ENCODE measurements at regions not wholly inside any gene's neighbourhood (a gene's known extent, or its start where the extent isn't known, plus 50 kb on each side); places are given as distances from the start of the nearest gene placed in this dataset.

- Histone ChIP-seq H4K20me1 (ENCODE audit: insufficient read depth) (no peaks in the 10 kb centered on the region), H3K4me2 (no peak overlapping the region), H3K9ac (no peak overlapping the region), H3K4me1 (ENCODE audit: low read depth, poor library complexity, severe bottlenecking) (no peaks in the 10 kb centered on the region), H3K36me3 (ENCODE audit: insufficient read depth) (no peaks in the 10 kb centered on the region), H3K27ac (no peak overlapping the region), H3K4me3 (IDR thresholded peaks at IDR 0.05; ENCODE audit: insufficient read depth, low read depth, low read length) (no peak overlapping the region), H2AFZ (ENCODE audit: low read depth) (no peak overlapping the region), H3K27me3 (ENCODE audit: insufficient read depth, low read depth) (no peaks in the 10 kb centered on the region), H3K79me2 (ENCODE audit: insufficient read depth, low read depth) (no peaks in the 10 kb centered on the region)
- no peak for TF ChIP-seq CTCF (conservative IDR thresholded peaks at IDR 0.05; ENCODE audit: low read depth, low read length)
Observed at GRCh38 chr2:156673333-156673615, 237.1 kb downstream of the GPD2 start.

- no peak overlapping the region for H3K4me3 ChIP-seq (IDR thresholded peaks at IDR 0.05; ENCODE audit: insufficient read depth, low read depth, low read length)
- H2AFZ ChIP-seq (ENCODE audit: low read depth): no peak overlapping the region
- H3K4me2 ChIP-seq: no peak overlapping the region
Observed at GRCh38 chr2:156673981-156674380, 237.8 kb downstream of the GPD2 start.

GRCh38 chr2:156675896-156676295 is 239.7 kb downstream of the GPD2 start:
- Histone ChIP-seq H3K4me3 (IDR thresholded peaks at IDR 0.05; ENCODE audit: insufficient read depth, low read depth, low read length) (no peak overlapping the region), H3K9ac (no peak overlapping the region), H3K79me2 (ENCODE audit: insufficient read depth, low read depth) (no peaks in the 10 kb centered on the region), H3K36me3 (ENCODE audit: insufficient read depth) (no peaks in the 10 kb centered on the region), H3K27ac (no peak overlapping the region), H3K27me3 (ENCODE audit: insufficient read depth, low read depth) (no peaks in the 10 kb centered on the region), H3K4me1 (ENCODE audit: low read depth, poor library complexity, severe bottlenecking) (no peaks in the 10 kb centered on the region), H4K20me1 (ENCODE audit: insufficient read depth) (no peaks in the 10 kb centered on the region), H2AFZ (ENCODE audit: low read depth) (no peak overlapping the region), H3K4me2 (no peak overlapping the region)
- TF ChIP-seq CTCF (conservative IDR thresholded peaks at IDR 0.05; ENCODE audit: low read depth, low read length): no peak

More at GRCh38 chr2:156673981-156674380, 237.8 kb downstream of the GPD2 start:
- H3K79me2 ChIP-seq (ENCODE audit: insufficient read depth, low read depth): no peaks in the 10 kb centered on the region
- no peaks in the 10 kb centered on the region for H3K27me3 ChIP-seq (ENCODE audit: insufficient read depth, low read depth)
- no peak for TF ChIP-seq CTCF (conservative IDR thresholded peaks at IDR 0.05; ENCODE audit: low read depth, low read length)
- H3K27ac ChIP-seq: no peak overlapping the region
- H3K4me1 ChIP-seq (ENCODE audit: low read depth, poor library complexity, severe bottlenecking): no peaks in the 10 kb centered on the region
- H3K36me3 ChIP-seq (ENCODE audit: insufficient read depth): no peaks in the 10 kb centered on the region
- no peak overlapping the region for H3K9ac ChIP-seq
- no peaks in the 10 kb centered on the region for H4K20me1 ChIP-seq (ENCODE audit: insufficient read depth)

GRCh38 chr2:156679820-156680219 is 243.6 kb downstream of the GPD2 start:
- Histone ChIP-seq H3K36me3 (ENCODE audit: insufficient read depth) (no peaks in the 10 kb centered on the region), H3K4me2 (no peak overlapping the region), H3K27ac (no peak overlapping the region), H4K20me1 (ENCODE audit: insufficient read depth) (no peaks in the 10 kb centered on the region), H3K27me3 (ENCODE audit: insufficient read depth, low read depth) (no peaks in the 10 kb centered on the region), H3K4me1 (ENCODE audit: low read depth, poor library complexity, severe bottlenecking) (no peaks in the 10 kb centered on the region), H3K9ac (no peak overlapping the region), H2AFZ (ENCODE audit: low read depth) (no peak overlapping the region), H3K4me3 (IDR thresholded peaks at IDR 0.05; ENCODE audit: insufficient read depth, low read depth, low read length) (no peak overlapping the region), H3K79me2 (ENCODE audit: insufficient read depth, low read depth) (no peaks in the 10 kb centered on the region)
- TF ChIP-seq CTCF (conservative IDR thresholded peaks at IDR 0.05; ENCODE audit: low read depth, low read length): no peak

GRCh38 chr2:156680266-156680665 is 244.1 kb downstream of the GPD2 start:
- no peaks in the 10 kb centered on the region for H3K36me3 ChIP-seq (ENCODE audit: insufficient read depth)
- H2AFZ ChIP-seq (ENCODE audit: low read depth): no peak overlapping the region
- no peaks in the 10 kb centered on the region for H3K27me3 ChIP-seq (ENCODE audit: insufficient read depth, low read depth)
- H3K79me2 ChIP-seq (ENCODE audit: insufficient read depth, low read depth): no peaks in the 10 kb centered on the region
- no peak overlapping the region for H3K4me2 ChIP-seq
- no peak for TF ChIP-seq CTCF (conservative IDR thresholded peaks at IDR 0.05; ENCODE audit: low read depth, low read length)
- no peak overlapping the region for H3K4me3 ChIP-seq (IDR thresholded peaks at IDR 0.05; ENCODE audit: insufficient read depth, low read depth, low read length)
- no peaks in the 10 kb centered on the region for H4K20me1 ChIP-seq (ENCODE audit: insufficient read depth)
- H3K27ac ChIP-seq: no peak overlapping the region
- H3K4me1 ChIP-seq (ENCODE audit: low read depth, poor library complexity, severe bottlenecking): no peaks in the 10 kb centered on the region
- H3K9ac ChIP-seq: no peak overlapping the region

Measured in KMS-11 (cell line).